NT2/D1 (cell line): ENCODE measurements at regions not wholly inside any gene's neighbourhood (a gene's known extent, or its start where the extent isn't known, plus 50 kb on each side); places are given as distances from the start of the nearest gene placed in this dataset.

Source experiments
- DNase-seq: peaks from one replicate; pipeline ENCODE4 v3.0.0-alpha.2; 2011; ENCODE audit warnings: low read depth, low spot score
- H3K27me3 ChIP-seq: 2 replicates; pipeline ENCODE4 v1.6.0; 2011; ENCODE audit warnings: mild to moderate bottlenecking; ENCODE audit not compliant: insufficient read length, insufficient read depth
- H3K36me3 ChIP-seq: 2 replicates; pipeline ENCODE4 v1.6.1; 2011; ENCODE audit warnings: mild to moderate bottlenecking, low read length, mixed read lengths; ENCODE audit not compliant: insufficient read depth, insufficient read length
- H3K4me1 ChIP-seq: 2 replicates; pipeline ENCODE4 v1.5.1; 2011; ENCODE audit not compliant: insufficient read depth, insufficient read length
- H3K4me3 ChIP-seq: 2 replicates; pipeline ENCODE4 v1.5.1; 2011; ENCODE audit warnings: low read depth; ENCODE audit not compliant: insufficient read length
- H3K9ac ChIP-seq: 2 replicates; pipeline ENCODE4 v1.6.0; 2011; ENCODE audit warnings: low read depth; ENCODE audit not compliant: insufficient read length
- H3K9me3 ChIP-seq: 2 replicates; pipeline ENCODE4 v1.5.1; 2011; ENCODE audit warnings: mild to moderate bottlenecking, low read length; ENCODE audit not compliant: insufficient read depth
- SUZ12 ChIP-seq: IDR thresholded peaks from 2 replicates; pipeline ENCODE4 v1.6.1; 2011; ENCODE audit not compliant: insufficient read length, insufficient read depth; ENCODE audit errors: extremely low read depth
- YY1 ChIP-seq: IDR thresholded peaks from 2 replicates; pipeline ENCODE4 v1.6.1; 2011; ENCODE audit not compliant: insufficient read length, insufficient read depth
- ZNF274 ChIP-seq: IDR thresholded peaks from 2 replicates; pipeline ENCODE4 v1.6.1; 2011; ENCODE audit warnings: mild to moderate bottlenecking, low read depth, low read length

DNA sequence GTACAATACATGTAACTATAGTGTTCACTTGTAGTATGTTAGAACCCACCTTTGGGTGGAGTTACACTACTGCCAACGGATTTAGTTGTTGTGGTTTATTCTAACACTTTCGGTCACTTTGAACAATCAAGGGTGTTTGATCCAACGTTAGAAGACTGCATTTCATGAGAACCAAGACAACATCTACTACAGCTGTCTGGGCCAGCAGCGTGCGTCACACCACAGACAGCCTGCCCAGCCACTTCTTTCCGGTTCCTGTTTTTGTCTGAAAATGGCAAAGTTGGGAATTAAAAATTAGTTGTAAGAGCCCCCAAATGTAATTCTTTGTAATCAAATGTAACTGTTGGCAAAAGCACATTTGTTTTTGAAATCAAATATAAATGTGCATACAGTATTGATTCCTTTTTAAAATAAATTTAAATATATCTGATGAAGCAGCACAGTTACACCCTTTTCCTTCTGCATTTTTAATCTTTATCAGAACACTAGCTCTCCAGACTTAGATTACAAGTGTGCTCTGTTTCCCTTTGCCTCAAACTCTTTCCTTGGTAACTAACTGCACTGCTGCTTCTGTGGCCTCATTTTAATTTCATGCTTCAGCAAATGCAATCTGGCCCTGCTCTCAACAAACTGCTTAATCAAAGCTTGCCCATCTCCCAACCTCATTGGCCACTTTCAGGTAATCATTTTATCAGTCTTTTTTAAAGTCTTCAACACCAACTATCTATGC, 86.6 kb upstream of the DPH5 start:
- Histone ChIP-seq H3K9ac (no peak overlapping the region), H3K4me3 (no peak overlapping the region), H3K36me3 (no peaks in the 10 kb centered on the region), H3K4me1 (no peaks in the 10 kb centered on the region), H3K27me3 (no peaks in the 10 kb centered on the region), H3K9me3 (no peaks in the 10 kb centered on the region)
- TF ChIP-seq YY1 = no peak
- TF ChIP-seq ZNF274 = no peak
- TF ChIP-seq SUZ12 = no peak
- no peak for DNase-seq

DNA sequence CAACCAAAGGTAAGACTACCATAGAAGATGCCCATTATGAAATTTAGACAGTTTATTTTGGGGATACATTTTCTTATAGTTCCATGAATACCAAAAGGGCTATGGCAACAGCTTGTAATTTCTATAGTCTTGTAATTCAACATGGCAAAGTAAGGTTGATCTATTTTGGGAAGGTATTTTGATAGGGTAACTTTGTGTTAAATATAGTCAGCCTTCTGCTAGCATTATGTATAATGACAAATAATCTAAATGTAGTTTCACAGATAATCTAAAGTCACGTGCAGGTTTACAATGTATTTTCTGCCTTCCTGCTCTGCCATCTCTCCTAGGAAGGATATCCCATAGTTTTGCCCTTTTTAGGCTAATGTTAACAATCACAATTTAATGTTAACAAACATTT, 85.9 kb upstream of the DPH5 start:
- Histone ChIP-seq H3K4me1 (no peaks in the 10 kb centered on the region), H3K36me3 (no peaks in the 10 kb centered on the region), H3K9me3 (no peaks in the 10 kb centered on the region), H3K4me3 (no peak overlapping the region), H3K9ac (no peak overlapping the region), H3K27me3 (no peaks in the 10 kb centered on the region)
- DNase-seq = no peak
- TF ChIP-seq ZNF274 (no peak), YY1 (no peak), SUZ12 (no peak)

DNA sequence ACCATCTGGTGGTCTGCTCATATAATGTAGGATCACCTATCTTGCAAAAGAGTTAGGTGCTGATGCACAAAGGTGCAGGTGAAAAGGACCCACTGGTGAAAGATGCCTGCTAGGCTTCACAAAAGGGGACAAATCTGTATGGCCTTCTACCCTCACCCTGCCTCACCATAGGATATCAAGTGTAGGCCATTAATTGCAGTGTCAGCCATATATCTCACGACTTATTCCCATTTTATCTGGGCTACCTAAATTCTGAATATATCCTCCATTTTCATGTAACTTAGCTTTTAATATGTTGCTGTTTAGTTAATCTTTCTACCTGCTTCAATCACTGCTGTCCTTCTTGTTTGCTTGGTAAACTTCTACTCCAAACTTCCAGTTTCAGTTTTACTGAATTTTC, 84.2 kb upstream of the DPH5 start:
- Histone ChIP-seq H3K9ac (no peak overlapping the region), H3K9me3 (no peaks in the 10 kb centered on the region), H3K4me1 (no peaks in the 10 kb centered on the region), H3K4me3 (no peak overlapping the region), H3K27me3 (no peaks in the 10 kb centered on the region), H3K36me3 (no peaks in the 10 kb centered on the region)
- no peak for DNase-seq
- no peak for TF ChIP-seq YY1
- no peak for TF ChIP-seq SUZ12
- TF ChIP-seq ZNF274 = no peak

DNA sequence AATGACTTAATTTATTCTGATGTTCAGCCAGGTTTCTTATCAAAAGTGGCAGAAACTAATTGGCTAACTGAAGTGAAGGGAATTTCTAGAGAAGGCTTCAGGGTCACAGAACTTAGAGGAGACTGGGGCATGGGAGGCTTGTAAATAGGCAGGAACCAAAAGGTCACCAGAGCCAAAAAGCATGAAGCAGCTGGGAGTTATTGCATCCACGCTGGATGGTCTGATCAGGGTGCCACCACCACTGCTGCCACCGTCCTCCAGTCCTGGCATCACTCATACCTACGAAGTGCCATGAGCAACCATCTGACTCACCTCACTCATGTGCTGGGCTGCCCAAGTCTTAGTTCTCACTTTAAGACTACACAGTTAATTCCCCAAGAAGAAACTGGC, 82.5 kb upstream of the DPH5 start:
- H3K4me3 ChIP-seq = no peak overlapping the region
- no peaks in the 10 kb centered on the region for H3K27me3 ChIP-seq
- H3K36me3 ChIP-seq = no peaks in the 10 kb centered on the region
- no peaks in the 10 kb centered on the region for H3K9me3 ChIP-seq
- no peaks in the 10 kb centered on the region for H3K4me1 ChIP-seq
- no peak for DNase-seq
- TF ChIP-seq ZNF274 = no peak
- no peak for TF ChIP-seq YY1
- TF ChIP-seq SUZ12 = no peak
- no peak overlapping the region for H3K9ac ChIP-seq

DNA sequence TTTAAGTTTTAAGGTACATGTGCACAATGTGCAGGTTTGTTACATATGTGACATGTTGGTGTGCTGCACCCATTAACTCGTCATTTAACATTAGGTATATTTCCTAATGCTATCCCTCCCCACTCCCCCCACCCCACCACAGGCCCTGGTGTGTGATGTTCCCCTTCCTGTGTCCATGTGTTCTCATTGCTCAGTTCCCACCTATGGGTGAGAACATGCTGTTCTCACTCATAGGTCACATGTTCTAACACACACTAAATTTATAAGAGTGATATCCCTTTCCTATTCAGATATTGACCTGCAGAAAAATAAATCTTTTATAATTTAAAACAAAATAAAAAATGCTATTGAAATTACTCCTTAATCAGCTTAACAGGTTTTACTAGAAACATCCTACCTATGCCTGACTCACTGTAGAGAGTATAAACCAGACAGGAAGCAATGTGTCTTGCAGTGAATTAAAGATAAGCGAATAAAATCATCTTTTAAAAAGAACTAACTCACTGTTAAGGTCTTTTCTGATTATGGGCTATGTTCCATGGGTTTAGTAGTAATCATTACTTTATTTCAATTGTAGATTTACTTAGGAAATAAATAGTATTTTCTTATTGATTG, 82.0 kb upstream of the DPH5 start:
- DNase-seq = no peak
- no peaks in the 10 kb centered on the region for H3K36me3 ChIP-seq
- no peaks in the 10 kb centered on the region for H3K4me1 ChIP-seq
- H3K4me3 ChIP-seq = no peak overlapping the region
- H3K9ac ChIP-seq = no peak overlapping the region
- H3K27me3 ChIP-seq = no peaks in the 10 kb centered on the region
- TF ChIP-seq SUZ12 (no peak), YY1 (no peak), ZNF274 (no peak)
- no peaks in the 10 kb centered on the region for H3K9me3 ChIP-seq

DNA sequence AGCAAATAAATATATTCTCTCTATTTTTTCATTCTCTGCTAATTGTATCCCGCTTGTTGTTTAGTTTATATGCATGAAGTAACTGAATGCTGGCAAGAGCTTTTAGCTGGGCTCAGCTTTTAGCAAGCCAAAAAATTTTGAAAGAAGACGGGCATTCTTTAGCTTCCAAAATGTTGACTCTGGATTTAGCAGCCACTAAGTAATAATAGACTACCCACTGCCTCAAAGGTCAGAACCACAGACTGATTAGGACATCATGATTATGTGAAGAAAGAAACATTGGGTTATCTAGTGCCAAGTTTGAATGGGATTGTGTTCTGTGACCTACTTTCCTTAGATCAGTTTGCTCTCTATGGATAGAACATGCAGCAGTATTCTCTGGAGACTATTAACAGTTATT, 80.3 kb upstream of the DPH5 start:
- H3K9me3 ChIP-seq = no peaks in the 10 kb centered on the region
- H3K9ac ChIP-seq = no peak overlapping the region
- no peak overlapping the region for H3K4me3 ChIP-seq
- H3K4me1 ChIP-seq = no peaks in the 10 kb centered on the region
- DNase-seq = no peak
- H3K36me3 ChIP-seq = no peaks in the 10 kb centered on the region
- no peaks in the 10 kb centered on the region for H3K27me3 ChIP-seq
- TF ChIP-seq SUZ12 (no peak), ZNF274 (no peak), YY1 (no peak)

DNA sequence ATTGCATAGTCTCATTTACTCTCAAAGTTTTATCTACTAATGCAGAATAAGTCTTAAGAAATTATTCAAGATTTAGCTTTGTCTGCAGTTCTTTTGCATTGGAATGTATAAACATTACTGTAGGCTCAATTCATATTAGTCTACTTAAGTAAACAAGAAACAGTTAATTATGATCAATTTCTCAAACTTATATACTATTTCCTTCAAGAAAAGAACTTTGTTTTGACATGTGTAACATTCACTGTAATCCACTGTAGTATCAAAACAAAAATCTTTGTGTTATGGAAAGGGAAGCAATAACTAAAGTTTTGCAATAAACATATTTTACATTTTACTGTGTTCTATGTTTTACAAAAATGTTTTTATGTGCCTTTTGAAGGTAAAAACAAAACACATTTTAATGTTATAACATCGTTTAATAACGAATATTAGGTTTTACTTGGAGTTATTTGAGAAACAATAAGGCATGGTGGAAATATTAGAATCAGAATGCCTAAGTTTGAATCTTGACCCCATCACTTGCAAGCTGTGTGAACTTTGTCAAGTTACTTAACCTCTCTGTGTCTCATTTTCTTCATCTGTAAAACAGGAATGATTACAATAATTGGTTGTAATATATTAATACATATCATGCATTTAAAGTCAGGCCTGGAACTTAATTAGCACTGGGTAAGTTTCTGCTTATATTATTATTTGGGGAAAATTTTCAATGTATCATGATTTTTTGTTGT, 77.0 kb upstream of the DPH5 start:
- Histone ChIP-seq H3K36me3 (no peaks in the 10 kb centered on the region), H3K9ac (no peak overlapping the region), H3K27me3 (no peaks in the 10 kb centered on the region), H3K4me3 (no peak overlapping the region), H3K4me1 (no peaks in the 10 kb centered on the region), H3K9me3 (no peaks in the 10 kb centered on the region; the same call in 1 of the 2 replicates)
- DNase-seq = no peak
- TF ChIP-seq ZNF274 = no peak
- TF ChIP-seq YY1 = no peak
- TF ChIP-seq SUZ12 = no peak
